NCI-H510A (cell line): ENCODE measurements at regions not wholly inside any gene's neighbourhood (a gene's known extent, or its start where the extent isn't known, plus 50 kb on each side); places are given as distances from the start of the nearest gene placed in this dataset.
"Not testable (repeated sequence)": the region's sequence is repeated elsewhere in the genome, so short reads cannot be mapped to it uniquely, and the experiment has no call there.

ENCODE experiments used
- DNase-seq: peaks from one replicate; lab custom pipeline; 2025; lab: John Stamatoyannopoulos, UW

DNA sequence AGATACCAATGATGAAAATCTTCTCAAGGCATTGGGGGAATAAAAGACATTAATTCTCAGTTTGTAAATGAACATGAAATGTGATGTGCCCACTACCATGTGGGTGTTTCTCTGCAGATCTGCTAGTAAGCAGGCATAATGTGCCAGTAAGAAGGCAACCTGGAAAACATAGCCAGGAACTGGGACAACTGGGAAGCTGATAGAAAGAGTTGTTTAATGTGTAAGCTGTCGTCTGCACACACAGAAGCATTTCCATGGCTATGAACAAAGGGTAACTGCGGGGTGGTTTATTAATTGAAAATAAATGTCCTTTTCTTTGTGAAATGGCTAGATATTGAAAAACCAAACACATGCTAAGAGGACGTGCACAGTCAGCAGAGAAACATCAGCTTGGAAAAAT is 52.0 kb downstream of the ZC3H11B start:
- no peak for DNase-seq

DNA sequence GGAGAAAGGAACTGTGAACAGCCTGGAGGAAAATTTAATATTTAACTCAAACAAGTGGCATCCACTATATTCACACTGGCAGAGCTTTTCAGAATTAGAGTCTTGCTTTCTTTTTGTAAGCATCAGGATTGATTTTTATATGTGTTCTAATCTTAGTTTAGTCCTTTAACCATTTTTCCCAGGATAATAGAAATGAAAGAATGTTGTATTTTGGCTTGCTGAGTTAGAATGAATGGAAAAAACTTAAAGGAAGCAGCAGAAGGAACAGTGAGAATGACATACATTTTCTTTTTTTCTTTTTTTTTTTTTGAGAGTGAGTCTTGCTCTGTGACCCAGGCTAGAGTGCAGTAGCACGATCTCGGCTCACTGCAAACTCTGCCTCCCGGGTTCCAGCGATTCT is 53.0 kb downstream of the ZC3H11B start:
- DNase-seq: no peak

DNA sequence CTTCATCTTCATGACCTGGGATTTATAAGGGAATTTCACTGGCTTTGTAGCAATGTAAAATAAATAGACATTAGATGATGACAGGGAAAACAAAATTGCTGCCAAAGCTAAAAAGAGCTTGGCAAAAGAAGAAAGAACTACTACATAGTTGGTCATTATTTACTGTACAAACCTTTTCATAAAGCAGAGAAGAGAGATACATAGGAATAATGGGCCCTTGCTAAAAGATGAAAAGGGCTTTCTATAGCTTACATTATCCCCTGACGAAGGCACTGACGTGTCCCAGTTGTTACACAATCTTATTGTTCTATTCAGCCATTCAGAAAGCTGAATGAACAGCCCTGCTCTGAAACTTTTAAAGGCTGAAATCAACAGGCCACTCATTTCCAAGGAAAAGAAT is 57.1 kb downstream of the ZC3H11B start:
- no peak for DNase-seq

DNA sequence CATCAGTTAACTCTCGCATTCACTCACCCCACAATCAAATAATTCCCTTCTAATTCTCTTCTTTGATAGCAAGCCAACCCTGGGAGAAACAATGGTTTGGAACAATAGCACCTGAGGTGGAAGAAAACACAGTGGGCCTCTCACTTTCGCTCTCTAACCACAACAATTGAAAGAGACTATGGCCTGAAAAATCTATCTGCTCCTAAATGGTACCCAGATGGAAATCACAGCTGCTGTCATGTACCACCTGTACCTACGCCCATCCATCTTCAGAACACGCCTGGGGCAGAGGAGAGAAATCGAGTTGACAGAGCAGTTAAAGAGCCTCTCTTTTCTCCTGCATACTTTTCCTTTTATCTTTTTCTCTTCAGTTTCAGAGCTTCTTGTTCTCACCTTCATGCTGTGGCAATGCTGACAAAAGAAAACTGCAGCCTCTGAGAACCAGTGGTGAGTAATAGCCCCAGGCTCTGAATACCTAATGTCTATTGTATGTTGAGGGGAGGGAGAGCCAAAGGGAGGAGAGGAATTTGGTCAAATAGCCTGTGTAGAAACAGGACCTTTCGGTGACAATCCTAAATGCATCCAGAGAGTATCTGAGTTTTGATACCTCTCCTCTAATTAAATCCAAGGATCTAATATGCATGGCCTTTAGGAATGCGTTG is 57.7 kb downstream of the ZC3H11B start:
- DNase-seq: no peak

DNA sequence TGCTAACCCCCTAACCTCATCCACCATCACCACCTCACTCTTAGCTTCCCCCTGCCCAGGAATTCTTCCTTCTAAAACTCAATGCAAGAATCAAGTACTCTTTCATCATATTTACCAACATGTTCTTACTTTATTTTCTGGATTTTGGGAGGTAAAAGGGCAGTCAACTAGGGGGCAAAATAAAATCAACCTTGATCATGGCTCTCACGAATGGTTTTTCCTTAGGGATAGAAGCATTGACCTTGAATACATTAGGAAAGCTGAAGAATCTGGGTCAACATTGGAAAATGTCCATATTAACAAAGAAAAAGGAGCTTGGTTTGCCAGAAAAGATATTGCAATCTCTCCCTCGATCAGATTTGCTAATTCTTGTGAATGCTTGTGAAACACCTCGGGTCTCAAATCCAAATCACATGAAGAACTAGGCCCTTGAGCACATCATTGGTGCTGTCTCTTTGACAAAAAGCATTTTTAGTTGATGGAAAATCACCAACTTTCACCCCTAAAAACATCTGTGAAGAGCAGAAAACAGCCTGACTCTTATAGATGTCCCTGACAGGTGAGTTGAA is 58.9 kb downstream of the ZC3H11B start:
- DNase-seq: no peak

DNA sequence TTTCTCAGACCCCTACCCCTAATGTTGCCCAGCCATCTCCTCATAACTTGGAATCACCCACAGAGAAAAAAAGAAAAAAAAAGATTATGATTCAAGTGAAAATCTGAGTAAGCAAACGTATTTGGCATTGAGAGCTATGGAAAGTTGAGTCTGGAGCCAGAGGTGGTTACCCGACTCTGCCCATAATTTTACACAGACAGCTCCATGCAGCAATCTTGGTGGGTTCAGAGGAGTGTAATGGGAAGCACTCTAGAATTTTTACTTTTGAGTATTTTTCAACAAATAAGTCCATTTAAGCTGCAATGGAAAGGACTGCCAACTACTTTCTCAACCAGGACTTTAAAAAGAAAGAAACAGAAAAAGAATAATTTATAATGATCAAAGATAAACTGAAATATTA is 62.7 kb downstream of the ZC3H11B start:
- DNase-seq: no peak

DNA sequence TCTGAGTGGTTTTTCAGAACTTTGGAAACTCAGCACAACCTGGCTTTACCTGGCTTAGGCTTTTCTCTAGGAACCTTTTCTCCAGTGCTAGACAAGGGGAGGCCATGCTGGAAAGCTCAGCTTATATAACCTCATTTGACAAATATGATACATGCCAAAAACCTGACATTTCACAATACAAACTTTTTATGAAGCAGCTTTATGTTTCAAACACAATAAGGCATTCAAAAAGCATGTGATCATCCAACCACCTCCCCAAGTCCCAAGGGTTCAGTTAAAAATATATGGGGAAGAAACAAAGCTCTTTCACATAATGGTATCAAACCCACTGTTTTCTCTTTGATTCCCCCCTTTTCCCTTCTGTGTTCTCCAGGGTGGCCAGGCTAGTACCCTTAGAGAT is 63.7 kb downstream of the ZC3H11B start:
- no peak for DNase-seq

DNA sequence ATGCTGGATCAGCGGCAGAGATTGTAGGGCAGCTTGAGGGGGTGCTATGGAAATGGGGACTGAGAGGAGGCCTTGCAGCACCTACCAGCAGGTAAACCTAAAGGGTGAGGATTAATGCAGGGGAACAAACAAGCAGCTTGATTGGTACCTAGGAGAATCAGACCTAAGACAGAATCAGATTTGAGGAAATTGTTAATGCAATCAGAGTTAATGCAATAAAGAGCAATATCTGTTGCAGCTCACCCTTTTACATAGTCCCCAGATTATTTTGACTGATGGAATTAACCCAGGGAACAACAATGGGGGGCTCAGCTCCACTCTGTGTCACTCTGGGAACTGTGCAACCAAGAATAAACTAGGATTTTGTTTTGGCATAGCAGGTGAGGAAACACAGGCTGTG is 64.5 kb downstream of the ZC3H11B start:
- DNase-seq: no peak

DNA sequence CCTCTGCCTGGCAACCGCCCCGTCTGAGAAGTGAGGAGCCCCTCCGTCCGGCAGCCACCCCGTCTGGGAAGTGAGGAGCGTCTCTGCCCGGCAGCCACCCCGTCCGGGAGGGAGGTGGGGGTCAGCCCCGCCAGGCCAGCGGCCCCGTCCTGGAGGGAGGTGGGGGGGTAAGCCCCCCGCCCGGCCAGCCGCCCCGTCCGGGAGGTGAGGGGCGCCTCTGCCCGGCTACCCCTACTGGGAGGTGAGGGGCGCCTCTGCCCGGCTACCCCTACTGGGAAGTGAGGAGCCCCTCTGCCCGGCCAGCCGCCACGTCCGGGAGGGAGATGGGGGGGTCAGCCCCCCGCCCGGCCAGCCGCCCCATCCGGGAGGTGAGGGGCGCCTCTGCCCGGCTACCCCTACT is 67.1 kb downstream of the ZC3H11B start:
- not testable (repeated sequence) for DNase-seq

DNA sequence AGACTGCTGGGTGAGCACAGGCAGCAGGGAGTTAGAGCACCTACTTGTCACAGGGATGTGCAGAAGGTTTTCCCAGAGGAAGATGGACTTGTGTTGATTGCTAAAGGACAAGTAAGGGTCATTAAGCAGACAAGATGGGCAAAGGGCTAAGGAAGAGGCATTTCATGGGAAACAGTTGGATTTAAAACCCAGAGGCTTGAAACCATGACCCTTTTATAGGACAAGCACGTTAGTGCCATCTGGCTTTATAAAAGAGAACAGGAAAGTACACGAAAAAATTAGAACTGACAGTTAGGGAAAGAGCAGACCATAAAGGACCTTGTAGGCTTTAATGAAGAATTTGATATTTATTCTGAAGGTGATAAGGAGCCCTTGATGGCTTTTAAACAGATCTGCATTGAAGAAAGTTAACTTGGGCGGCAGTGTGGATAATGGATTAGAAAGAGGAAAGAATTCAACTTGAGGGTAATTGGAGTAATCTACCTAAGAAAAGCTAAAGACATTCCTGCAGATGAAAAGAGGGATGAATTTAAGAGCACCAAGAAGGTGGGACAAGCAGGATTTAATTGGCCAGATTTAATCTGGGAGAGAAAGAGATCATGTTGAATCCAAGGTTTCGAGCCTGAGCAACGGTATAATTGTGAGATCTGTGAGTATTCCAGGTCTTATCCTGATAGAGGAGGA is 68.6 kb downstream of the ZC3H11B start:
- DNase-seq: no peak

DNA sequence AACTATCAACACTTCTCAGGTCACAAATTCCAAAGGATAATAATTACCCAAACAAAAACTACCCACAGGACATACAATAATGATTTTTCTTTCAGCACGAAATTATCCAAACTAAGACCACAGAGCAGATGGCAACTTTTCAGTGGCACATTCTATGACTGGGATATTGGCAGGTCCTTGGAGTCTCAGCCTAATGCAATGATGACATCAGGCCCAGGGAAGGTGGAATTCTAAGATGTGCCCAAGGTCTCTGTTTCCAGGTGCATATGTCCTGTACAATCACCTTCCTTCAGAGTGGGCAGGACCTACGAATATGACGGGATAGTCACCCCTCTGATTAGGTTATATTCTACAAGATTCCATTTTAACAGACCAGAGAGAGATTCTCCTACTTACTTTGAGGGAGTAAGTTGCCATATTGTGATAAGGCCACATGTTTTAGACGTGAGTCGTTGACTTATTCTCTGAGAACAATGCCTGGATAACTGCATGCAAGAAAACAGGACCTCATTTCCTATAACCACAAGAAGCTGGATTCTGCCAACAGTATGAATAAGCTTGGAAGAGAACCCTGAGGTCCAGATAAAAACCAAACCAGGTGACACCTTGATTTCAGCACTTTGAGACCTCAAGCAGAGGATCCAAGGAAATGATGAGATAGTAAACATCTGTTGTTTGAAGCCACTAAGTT is 69.9 kb downstream of the ZC3H11B start:
- DNase-seq: no peak

DNA sequence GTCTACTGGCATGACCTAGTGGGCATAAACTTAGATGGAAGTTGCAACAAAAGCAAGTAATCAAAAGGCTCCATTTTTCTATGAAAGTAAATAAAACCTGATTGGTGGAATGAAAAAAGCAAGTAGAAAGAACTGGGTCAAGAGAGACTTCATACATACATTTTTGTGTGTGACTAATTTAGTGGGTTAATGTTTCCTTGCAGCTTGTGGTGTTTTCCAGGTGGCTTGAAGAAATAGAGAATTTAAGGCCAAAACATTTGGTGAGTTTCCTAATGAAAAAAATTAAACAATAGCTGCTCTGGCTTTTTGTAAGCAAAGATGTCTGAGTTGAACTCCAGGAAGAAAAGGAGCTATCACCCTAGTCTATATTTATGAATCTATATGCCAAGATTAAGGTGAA is 71.0 kb downstream of the ZC3H11B start:
- DNase-seq: no peak

DNA sequence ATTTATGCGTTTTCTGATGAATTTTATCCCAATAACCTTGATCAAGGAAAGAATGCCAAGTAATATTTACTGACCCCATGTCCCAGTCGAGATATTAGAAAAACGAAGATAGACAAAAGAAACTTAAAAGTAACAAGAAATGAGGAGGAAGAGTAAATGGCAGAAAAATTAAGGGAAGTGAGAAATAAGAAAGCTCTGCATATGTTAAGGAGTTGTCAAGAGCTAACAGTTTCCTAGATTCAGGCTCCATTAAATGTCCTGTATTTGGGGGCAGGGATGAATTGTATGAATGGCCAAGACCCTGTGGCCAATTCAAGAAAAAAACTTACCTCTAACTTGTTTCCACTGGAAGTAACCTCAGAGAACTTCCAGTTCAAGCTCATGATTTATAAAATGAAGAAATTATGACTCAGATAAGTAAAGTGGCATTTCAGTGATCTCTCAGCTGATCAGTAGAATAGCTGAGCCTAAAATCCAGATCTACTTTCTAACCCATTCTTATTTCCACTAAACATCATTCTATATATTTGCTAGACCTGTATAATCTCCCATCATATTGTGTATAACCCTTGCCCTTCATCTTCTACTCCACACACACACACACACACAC is 73.2 kb downstream of the ZC3H11B start:
- no peak for DNase-seq

DNA sequence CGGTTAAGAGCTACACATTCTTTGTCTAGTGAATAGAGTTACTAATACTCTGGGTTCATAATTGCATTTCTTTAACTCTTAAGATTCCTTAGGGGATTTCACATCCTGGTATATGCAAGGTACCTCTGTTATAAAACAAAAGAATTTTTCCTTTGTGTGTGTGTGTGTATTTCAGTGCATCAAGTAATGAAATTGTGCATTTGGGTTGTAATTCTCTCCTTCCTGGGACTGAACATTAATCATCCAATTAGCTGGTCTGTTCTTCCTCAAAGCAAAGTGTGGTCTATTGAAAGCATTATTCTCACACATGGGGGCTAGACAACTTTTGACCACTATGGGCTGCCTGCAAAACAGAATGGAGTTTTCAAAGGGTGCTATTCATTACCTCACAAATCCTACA is 74.0 kb downstream of the ZC3H11B start:
- no peak for DNase-seq

DNA sequence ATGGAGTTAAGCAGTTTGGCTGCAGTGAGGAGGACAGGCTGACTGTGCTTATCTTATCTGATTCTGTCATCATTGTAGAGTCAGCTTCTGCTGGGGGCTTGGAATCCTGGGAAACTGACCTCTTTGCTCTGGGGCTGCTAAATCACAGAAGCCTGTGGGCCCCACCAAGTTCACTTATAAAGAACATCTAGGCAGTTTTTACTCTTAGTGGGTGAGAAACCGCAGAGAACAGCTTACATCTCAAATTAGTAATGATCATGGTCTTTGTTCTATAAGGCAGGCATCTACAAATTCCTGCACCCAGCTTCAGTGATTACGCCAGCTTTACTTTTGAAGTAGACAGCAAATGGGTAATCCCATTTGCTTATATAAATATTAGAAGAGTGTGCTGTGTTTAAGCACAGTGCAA is 75.7 kb downstream of the ZC3H11B start:
- DNase-seq: no peak

DNA sequence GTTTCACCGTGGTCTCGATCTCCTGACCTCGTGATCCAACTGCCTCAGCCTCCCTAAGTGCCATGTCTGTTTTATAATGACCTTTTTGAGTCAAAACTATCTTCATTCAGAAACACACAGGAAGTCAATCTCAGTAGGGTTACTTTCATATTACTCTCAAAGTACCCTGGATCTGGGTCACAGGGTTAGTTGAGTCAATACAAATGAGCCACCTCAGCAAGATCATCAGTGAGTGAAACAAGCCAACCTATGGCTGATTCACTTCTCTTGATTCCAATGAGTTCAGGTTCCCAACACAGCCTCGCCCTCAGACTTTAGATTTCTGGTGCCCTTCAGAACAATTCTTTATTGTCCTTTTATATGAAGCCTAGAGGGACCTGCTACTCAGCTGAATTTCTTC is 76.9 kb downstream of the ZC3H11B start:
- DNase-seq: no peak

DNA sequence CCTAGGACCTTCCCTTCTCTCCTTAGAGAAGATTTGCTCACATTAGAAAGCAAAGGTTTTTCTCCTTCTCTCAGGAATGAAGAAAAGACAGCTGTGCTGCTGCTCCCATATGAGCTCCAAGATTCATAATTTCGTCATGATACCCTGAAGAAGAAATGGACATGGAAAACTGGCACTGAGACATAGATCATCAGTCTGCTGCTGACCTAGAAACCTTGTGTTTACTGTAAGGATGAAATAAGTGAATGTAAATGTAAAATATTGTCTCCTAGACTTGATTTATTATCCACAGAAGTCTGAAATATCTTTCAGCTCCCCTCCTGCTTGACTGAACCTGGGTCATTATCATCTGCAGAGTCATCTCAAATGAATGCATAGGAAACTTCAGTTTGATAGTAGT is 77.9 kb downstream of the ZC3H11B start:
- no peak for DNase-seq

DNA sequence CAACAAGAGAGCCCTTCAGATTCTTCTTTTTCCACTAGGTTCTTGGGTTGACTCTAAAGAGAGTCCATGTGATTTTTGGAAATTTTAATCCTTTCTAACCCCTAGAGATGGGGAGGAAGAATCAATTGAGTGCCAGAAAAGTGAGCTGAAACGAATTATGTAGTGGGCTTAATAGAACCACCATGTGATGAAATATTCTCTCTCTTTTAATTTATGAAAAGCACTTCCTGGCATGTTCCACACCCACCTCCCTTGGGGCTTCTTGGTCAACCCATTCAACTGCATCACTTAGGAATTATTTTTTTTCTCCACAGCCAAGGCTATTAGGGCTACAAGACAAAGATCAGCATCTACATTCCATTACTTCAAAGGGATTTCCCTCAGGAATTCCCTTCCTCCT is 79.6 kb downstream of the ZC3H11B start:
- no peak for DNase-seq

DNA sequence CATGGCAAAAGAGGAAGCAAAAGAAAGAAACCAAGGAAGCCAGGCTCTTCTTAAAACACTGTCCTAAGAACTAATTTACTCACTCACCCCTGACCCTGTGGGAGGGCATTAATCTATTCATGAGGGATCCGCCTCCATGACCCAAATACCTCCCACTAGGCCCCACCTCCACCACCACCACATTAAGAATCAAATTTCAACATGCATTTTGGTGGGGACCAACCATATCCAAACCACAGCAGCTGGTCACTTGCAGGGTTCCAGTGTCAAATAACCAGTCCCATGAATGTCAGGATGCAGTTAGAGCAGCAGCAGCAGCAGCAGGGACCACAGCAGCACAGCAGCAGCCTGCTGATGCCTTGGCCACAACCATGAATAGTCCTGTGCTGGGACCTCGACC is 83.8 kb downstream of the ZC3H11B start:
- DNase-seq: no peak

DNA sequence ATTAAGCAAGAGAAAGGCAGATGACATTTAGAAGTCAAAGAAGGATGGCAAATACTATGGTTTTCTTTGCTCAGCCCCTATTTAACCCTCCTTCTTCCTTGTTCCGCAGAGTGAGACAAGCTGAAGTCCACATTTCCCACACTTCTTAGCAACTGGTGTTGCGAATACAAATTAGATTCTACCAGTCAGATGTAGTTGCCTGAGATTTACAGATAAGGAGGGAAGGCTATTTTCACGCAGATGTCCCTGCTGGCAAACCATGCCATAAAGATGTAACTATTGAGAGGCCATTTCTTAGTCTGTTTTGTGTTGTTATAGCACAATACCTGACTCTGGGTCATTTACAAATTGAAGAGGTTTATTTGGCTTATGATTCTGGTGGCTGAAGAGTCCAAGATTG is 84.3 kb downstream of the ZC3H11B start:
- DNase-seq: no peak

DNA sequence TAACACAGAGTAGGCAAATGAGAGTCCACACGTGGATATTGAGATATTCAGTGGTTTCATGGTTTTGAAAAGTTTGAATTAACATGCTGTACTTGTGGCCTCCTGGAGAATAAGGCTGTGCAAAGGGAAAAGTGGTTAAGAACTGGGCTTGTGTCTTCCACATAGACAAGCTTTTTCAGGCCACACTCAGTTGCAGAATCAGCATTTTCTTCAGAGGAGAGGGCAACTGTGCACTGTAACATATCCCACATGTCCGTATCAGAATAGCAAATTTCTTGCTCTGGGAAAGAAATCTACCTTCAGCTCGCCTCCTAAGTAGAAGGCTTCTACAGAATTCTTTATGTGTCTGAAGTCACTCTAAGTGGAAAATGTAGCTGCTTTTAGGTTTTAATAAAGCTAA is 84.9 kb downstream of the ZC3H11B start:
- no peak for DNase-seq

DNA sequence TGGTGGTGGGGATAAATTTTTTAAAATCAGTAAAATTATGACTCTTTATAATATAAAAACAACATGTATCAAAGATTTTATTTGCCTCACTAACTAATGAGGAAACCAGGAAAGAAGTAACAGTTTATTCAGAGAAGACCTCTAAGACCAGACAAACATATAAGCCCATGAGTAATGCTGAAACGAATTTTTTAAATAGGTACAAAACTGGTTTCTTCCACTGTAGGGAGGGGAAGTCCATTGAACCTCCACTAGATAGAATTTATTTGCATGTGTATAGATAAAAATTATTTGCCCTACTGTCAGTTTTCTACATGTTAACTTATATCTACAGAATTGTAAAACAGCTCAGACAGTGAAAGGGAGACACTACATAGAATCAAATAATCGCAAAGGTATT is 86.8 kb downstream of the ZC3H11B start:
- no peak for DNase-seq

DNA sequence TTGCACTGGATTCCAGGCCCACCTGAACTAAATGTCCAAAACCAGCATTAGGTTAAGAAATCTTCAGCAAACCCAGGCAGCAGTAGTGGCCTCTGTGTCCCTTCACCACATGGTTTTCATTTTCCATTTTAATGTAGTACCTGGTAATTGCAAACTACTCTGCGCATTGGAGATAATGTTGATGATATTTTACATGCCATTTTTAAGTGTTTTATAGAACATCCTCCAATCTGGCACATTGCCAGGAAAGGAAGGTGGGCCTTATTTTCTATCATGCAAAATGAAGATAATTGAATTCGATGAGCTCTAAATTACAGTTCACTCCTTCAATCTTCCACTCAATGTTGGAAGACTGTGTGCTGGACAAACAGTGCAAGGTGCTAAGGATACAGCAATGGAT is 89.5 kb downstream of the ZC3H11B start:
- no peak for DNase-seq
